ENCODE measurements at regions not wholly inside any gene's neighbourhood (a gene's known extent, or its start where the extent isn't known, plus 50 kb on each side); places are given as distances from the start of the nearest gene placed in this dataset.
"Not testable (repeated sequence)": the region's sequence is repeated elsewhere in the genome, so short reads cannot be mapped to it uniquely, and the experiment has no call there.

- FAIRE-seq = no peak
These were observed 72.5 kb upstream of the MORC3 start for GRCh38 chr21:36247316-36248010.

- FAIRE-seq = no peak
These were observed 70.2 kb upstream of the MORC3 start for GRCh38 chr21:36249576-36250422.

GRCh38 chr21:36250423-36251075, 69.4 kb upstream of the MORC3 start:
- FAIRE-seq = no peak

GRCh38 chr21:36254106-36254941, 65.7 kb upstream of the MORC3 start:
- FAIRE-seq = no peak

GRCh38 chr21:36255663-36256062, 64.3 kb upstream of the MORC3 start:
- no peak for FAIRE-seq

- no peak for FAIRE-seq
These were observed 62.3 kb upstream of the MORC3 start for GRCh38 chr21:36257657-36258056.

- peak; percentile 83 for FAIRE-seq
These were observed 59.8 kb upstream of the MORC3 start for GRCh38 chr21:36260030-36260787.

GRCh38 chr21:36260802-36261201, 59.2 kb upstream of the MORC3 start:
- no peak for FAIRE-seq

GRCh38 chr21:36261459-36261858, 58.5 kb upstream of the MORC3 start:
- FAIRE-seq = no peak

- FAIRE-seq = no peak
These were observed 56.2 kb upstream of the MORC3 start for GRCh38 chr21:36263797-36264196.

GRCh38 chr21:36265431-36265830, 54.6 kb upstream of the MORC3 start:
- no peak for FAIRE-seq

GRCh38 chr21:36267828-36268227, 52.2 kb upstream of the MORC3 start:
- FAIRE-seq = not testable (repeated sequence)

- not testable (repeated sequence) for FAIRE-seq
These were observed 51.7 kb upstream of the MORC3 start for GRCh38 chr21:36268264-36268663.

Data from G401.6 (cell line).